ENCODE measurements at regions not wholly inside any gene's neighbourhood (a gene's known extent, or its start where the extent isn't known, plus 50 kb on each side); places are given as distances from the start of the nearest gene placed in this dataset. TPM values are rescaled to one million over a fixed set of nuclear protein-coding genes. Genes with fewer than 3 reads are reported as not detected.

GRCh38 chr12:58977476-58977875 lies 57.2 kb upstream of the LRIG3 start:
- 100% methylated on average over 2 of the region's 4 CpGs for WGBS (ENCODE audit: insufficient coverage)

GRCh38 chr12:58976146-58976545 lies 55.8 kb upstream of the LRIG3 start:
- POLR2A ChIA-PET: no interaction called here
- Histone ChIP-seq H3K4me1 (ENCODE audit: control insufficient read depth in 2 of 2, insufficient read depth in 2 of 2, low read length in 2 of 2) (no peaks in the 10 kb centered on the region), H4K20me1 (ENCODE audit: control insufficient read depth, insufficient read depth, low read length, poor library complexity, severe bottlenecking) (no peaks in the 10 kb centered on the region), H2AFZ (ENCODE audit: insufficient read depth, low read depth, low read length, poor library complexity, severe bottlenecking) (no peak overlapping the region), H3K27me3 (replicated peaks in 1 of 4; ENCODE audit: control extremely low read depth in 1 of 4, control insufficient read depth in 3 of 4, insufficient read depth in 4 of 4, low read length in 3 of 4) (no peaks in the 10 kb centered on the region), H3K36me3 (replicated peaks in 1 of 2; ENCODE audit: control extremely low read depth in 1 of 2, control insufficient read depth in 1 of 2, extremely low read depth in 1 of 2, insufficient read depth in 2 of 2, low read length in 1 of 2) (no peaks in the 10 kb centered on the region), H3K79me2 (ENCODE audit: control insufficient read depth, insufficient read depth, low read length) (no peaks in the 10 kb centered on the region), H3K4me2 (replicated peaks; ENCODE audit: low read depth, low read length, poor library complexity, severe bottlenecking) (no peak overlapping the region), H3K27ac (ENCODE audit: low read length in 2 of 2) (no peak overlapping the region), H3K9me3 (ENCODE audit: control extremely low read depth in 1 of 3, control insufficient read depth in 2 of 3, insufficient read depth in 1 of 3, low read length in 2 of 3) (no peaks in the 10 kb centered on the region), H3K9ac (ENCODE audit: low read length) (no peak overlapping the region), H3K4me3 (ENCODE audit: control extremely low read depth in 1 of 5, extremely low read depth in 1 of 5, insufficient read depth in 1 of 5, low read depth in 2 of 5, low read length in 4 of 5) (no peak overlapping the region)
- TF ChIP-seq CTCF (IDR thresholded peaks at IDR 0.05) (no peak), EZH2 (IDR thresholded peaks at IDR 0.05; ENCODE audit: borderline replicate concordance, insufficient read depth, low read depth, low read length, poor library complexity, severe bottlenecking) (no peak)
- intact Hi-C loops (cut with micrococcal nuclease): no loop called here
- ATAC-seq (ENCODE audit: low read depth) (no peak), DNase-seq (no peak)
- no peak overlapping the region for H3K27ac Mint-ChIP-seq
- no peak overlapping the region for H3K4me3 Mint-ChIP-seq
- WGBS (ENCODE audit: insufficient coverage): 90% methylated on average over 1 of the region's 2 CpGs
- H3K4me1 Mint-ChIP-seq: no peaks in the 10 kb centered on the region
- H3K27me3 Mint-ChIP-seq: no peaks in the 10 kb centered on the region
- H3K9me3 Mint-ChIP-seq (ENCODE audit: insufficient read depth): no peaks in the 10 kb centered on the region
- CTCF ChIA-PET: no interaction called here

More at GRCh38 chr12:58977476-58977875, 57.2 kb upstream of the LRIG3 start:
- no peaks in the 10 kb centered on the region for H3K36me3 ChIP-seq (replicated peaks in 1 of 2; ENCODE audit: control extremely low read depth in 1 of 2, control insufficient read depth in 1 of 2, extremely low read depth in 1 of 2, insufficient read depth in 2 of 2, low read length in 1 of 2)
- H4K20me1 ChIP-seq (ENCODE audit: control insufficient read depth, insufficient read depth, low read length, poor library complexity, severe bottlenecking): no peaks in the 10 kb centered on the region
- Mint-ChIP-seq H3K9me3 (ENCODE audit: insufficient read depth) (no peaks in the 10 kb centered on the region), H3K4me1 (no peaks in the 10 kb centered on the region), H3K4me3 (no peak overlapping the region), H3K27me3 (no peaks in the 10 kb centered on the region), H3K27ac (no peak overlapping the region)
- no peak overlapping the region for H3K4me3 ChIP-seq (ENCODE audit: control extremely low read depth in 1 of 5, extremely low read depth in 1 of 5, insufficient read depth in 1 of 5, low read depth in 2 of 5, low read length in 4 of 5)
- H2AFZ ChIP-seq (ENCODE audit: insufficient read depth, low read depth, low read length, poor library complexity, severe bottlenecking): no peak overlapping the region
- POLR2A ChIA-PET: no interaction called here
- no peaks in the 10 kb centered on the region for H3K79me2 ChIP-seq (ENCODE audit: control insufficient read depth, insufficient read depth, low read length)
- no peak for DNase-seq
- H3K27ac ChIP-seq (ENCODE audit: low read length in 2 of 2): no peak overlapping the region
- intact Hi-C loops (cut with micrococcal nuclease): no loop called here
- no peak overlapping the region for H3K9ac ChIP-seq (ENCODE audit: low read length)
- H3K27me3 ChIP-seq (replicated peaks in 1 of 4; ENCODE audit: control extremely low read depth in 1 of 4, control insufficient read depth in 3 of 4, insufficient read depth in 4 of 4, low read length in 3 of 4): no peaks in the 10 kb centered on the region
- no peaks in the 10 kb centered on the region for H3K9me3 ChIP-seq (ENCODE audit: control extremely low read depth in 1 of 3, control insufficient read depth in 2 of 3, insufficient read depth in 1 of 3, low read length in 2 of 3)
- no peaks in the 10 kb centered on the region for H3K4me1 ChIP-seq (ENCODE audit: control insufficient read depth in 2 of 2, insufficient read depth in 2 of 2, low read length in 2 of 2)
- TF ChIP-seq CTCF (IDR thresholded peaks at IDR 0.05) (no peak), EZH2 (IDR thresholded peaks at IDR 0.05; ENCODE audit: borderline replicate concordance, insufficient read depth, low read depth, low read length, poor library complexity, severe bottlenecking) (no peak)
- CTCF ChIA-PET: no interaction called here
- no peak overlapping the region for H3K4me2 ChIP-seq (replicated peaks; ENCODE audit: low read depth, low read length, poor library complexity, severe bottlenecking)
- ATAC-seq (ENCODE audit: low read depth): no peak

Small RNA genes in the stretch of these regions (small RNA-seq; reads per million reads assigned to genes)
- gene RNU6-279P (ENCODE audit: insufficient read length, low read depth, low replicate concordance) (not detected), gene RNU6-871P (ENCODE audit: insufficient read length, low read depth, low replicate concordance) (not detected)

Measured in B cell (primary cell).